Pancreas (tissue), 10 donors: ENCODE measurements at regions not wholly inside any gene's neighbourhood (a gene's known extent, or its start where the extent isn't known, plus 50 kb on each side); places are given as distances from the start of the nearest gene placed in this dataset.

Source experiments
- ATAC-seq, 4 donors: fragments of 200-7000 bp; cut with Tn5 transposase; one replicate each; pipeline versions ENCODE4 v1.8.0 to v1.9.1; 2020; ENCODE audit warnings: mild to moderate bottlenecking in 4 of 4, moderate library complexity in 4 of 4
- DNase-seq, 6 donors: peaks; one replicate each; pipeline ENCODE4 v3.0.0-alpha.2; 2020
- FAIRE-seq: peaks from 2 replicates; lab custom pipeline; 2012; peaks lifted over from hg19 to GRCh38; lab: Jason Lieb, UNC
- H3K27ac ChIP-seq, 4 donors: fragments of 200-600 bp; sonication (generic); 1 replicate in 3 of 4; 2 replicates in 1 of 4; pipeline versions ENCODE4 v1.5.0 to v1.8.0; 2020
- H3K27me3 ChIP-seq, 4 donors: fragments of 200-600 bp; one replicate each; pipeline ENCODE4 v1.8.0; 2021
- H3K36me3 ChIP-seq, 3 donors: fragments of 200-600 bp; sonication (generic) in 1 of 3; one replicate each; pipeline versions ENCODE4 v1.5.0 to v1.8.0; 2020 to 2021
- H3K4me1 ChIP-seq, 3 donors: fragments of 200-600 bp; one replicate each; pipeline ENCODE4 v1.8.0; 2021
- H3K4me3 ChIP-seq, 4 donors: fragments of 200-600 bp; sonication (generic) in 2 of 4; one replicate each; pipeline versions ENCODE4 v1.5.0 to v1.8.0; 2020 to 2021
- H3K9me3 ChIP-seq, 4 donors: fragments of 200-600 bp; one replicate each; pipeline ENCODE4 v1.8.0; 2021
- WGBS, 2 donors: extraction: QIAGEN DNeasy Blood & Tissue Kit; methylation state at CpG; one replicate each; pipeline ENCODE4 v1.1.7; 2013; 5-methylcytosine and 5-hydroxymethylcytosine counted together
- intact Hi-C, 3 donors: fragments of 100-400 bp; cut with DNase I; formaldehyde crosslinking; loops; one replicate each; pipeline versions ENCODE4 v1.11.1 to v1.14.2; 2022
- TF ChIP-seq, protein P1 (sequence below), 4 donors: fragments of 200-600 bp; sonication (generic) in 3 of 4; IDR thresholded peaks; one replicate each; pipeline versions ENCODE4 v1.5.0 to v1.8.0; 2021; ENCODE audit warnings: antibody characterized with exemption in 4 of 4
- donor health status: healthy with polysubstance abuse.
- donor health status: DM: no; HTN: no; CAD: no; lungs with moderate emphysema.
- donor health status: DM: no; HTN: no; CAD: no.
- donor health status: control.
- donor health status: control.
- donor health status: Bipolar disorder and iron deficiency.
- donor health status: DM: yes; HTN: yes; CAD: no.
- donor health status: DM: no; HTN: no; CAD: no.
- donor health status: DM: no; HTN: no; CAD: no.
- donor health status: DM: yes; HTN: yes; CAD: no.

- ATAC-seq (no peak), DNase-seq (no peak), FAIRE-seq (no peak)
- Histone ChIP-seq H3K4me1 (no peaks in the 10 kb centered on the region), H3K9me3 (no peaks in the 10 kb centered on the region), H3K27me3 (no peaks in the 10 kb centered on the region), H3K27ac (no peak overlapping the region), H3K4me3 (no peak overlapping the region), H3K36me3 (no peaks in the 10 kb centered on the region)
- WGBS, 2 donors = 19 to 28% methylated on average over 5 of the region's 5 CpGs
- TF ChIP-seq, protein P1, sequence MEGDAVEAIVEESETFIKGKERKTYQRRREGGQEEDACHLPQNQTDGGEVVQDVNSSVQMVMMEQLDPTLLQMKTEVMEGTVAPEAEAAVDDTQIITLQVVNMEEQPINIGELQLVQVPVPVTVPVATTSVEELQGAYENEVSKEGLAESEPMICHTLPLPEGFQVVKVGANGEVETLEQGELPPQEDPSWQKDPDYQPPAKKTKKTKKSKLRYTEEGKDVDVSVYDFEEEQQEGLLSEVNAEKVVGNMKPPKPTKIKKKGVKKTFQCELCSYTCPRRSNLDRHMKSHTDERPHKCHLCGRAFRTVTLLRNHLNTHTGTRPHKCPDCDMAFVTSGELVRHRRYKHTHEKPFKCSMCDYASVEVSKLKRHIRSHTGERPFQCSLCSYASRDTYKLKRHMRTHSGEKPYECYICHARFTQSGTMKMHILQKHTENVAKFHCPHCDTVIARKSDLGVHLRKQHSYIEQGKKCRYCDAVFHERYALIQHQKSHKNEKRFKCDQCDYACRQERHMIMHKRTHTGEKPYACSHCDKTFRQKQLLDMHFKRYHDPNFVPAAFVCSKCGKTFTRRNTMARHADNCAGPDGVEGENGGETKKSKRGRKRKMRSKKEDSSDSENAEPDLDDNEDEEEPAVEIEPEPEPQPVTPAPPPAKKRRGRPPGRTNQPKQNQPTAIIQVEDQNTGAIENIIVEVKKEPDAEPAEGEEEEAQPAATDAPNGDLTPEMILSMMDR (IDR thresholded peaks at IDR 0.05) = no peak
- intact Hi-C loops = no loop called here
Measured at GRCh38 chr10:117782276-117782675, 239.7 kb downstream of the EMX2 start.

- Histone ChIP-seq H3K9me3 (no peaks in the 10 kb centered on the region), H3K27me3 (no peaks in the 10 kb centered on the region), H3K36me3 (no peaks in the 10 kb centered on the region), H3K27ac (no peak overlapping the region), H3K4me1 (no peaks in the 10 kb centered on the region), H3K4me3 (no peak overlapping the region)
- FAIRE-seq (no peak), ATAC-seq (no peak), DNase-seq (no peak)
- WGBS, 2 donors = 86 to 91% methylated on average over 14 of the region's 14 CpGs
- TF ChIP-seq, protein P1 (IDR thresholded peaks at IDR 0.05) = no peak
- intact Hi-C loops = no loop called here
Measured at GRCh38 chr10:117783698-117784395, 241.3 kb downstream of the EMX2 start.

GRCh38 chr10:117784776-117785175 lies 242.2 kb downstream of the EMX2 start:
- TF ChIP-seq, protein P1 (IDR thresholded peaks at IDR 0.05) = no peak
- Histone ChIP-seq H3K27ac (no peak overlapping the region), H3K4me1 (no peaks in the 10 kb centered on the region), H3K36me3 (no peaks in the 10 kb centered on the region), H3K27me3 (no peaks in the 10 kb centered on the region), H3K4me3 (no peak overlapping the region), H3K9me3 (no peaks in the 10 kb centered on the region)
- ATAC-seq = no peak
- DNase-seq = no peak
- FAIRE-seq = no peak
- WGBS, 2 donors = 86 to 91% methylated on average over 3 of the region's 3 CpGs
- intact Hi-C loops = no loop called here

GRCh38 chr10:117788911-117789310 lies 246.4 kb downstream of the EMX2 start:
- no peaks in the 10 kb centered on the region for H3K36me3 ChIP-seq
- no peaks in the 10 kb centered on the region for H3K9me3 ChIP-seq
- 85 to 94% methylated on average over 3 of the region's 3 CpGs for WGBS, 2 donors
- no peaks in the 10 kb centered on the region for H3K27me3 ChIP-seq
- intact Hi-C loops = no loop called here
- no peak for ATAC-seq
- no peak overlapping the region for H3K27ac ChIP-seq
- no peak for FAIRE-seq
- no peak overlapping the region for H3K4me3 ChIP-seq
- TF ChIP-seq, protein P1 (IDR thresholded peaks at IDR 0.05) = no peak
- H3K4me1 ChIP-seq = no peaks in the 10 kb centered on the region
- DNase-seq = no peak

DNA sequence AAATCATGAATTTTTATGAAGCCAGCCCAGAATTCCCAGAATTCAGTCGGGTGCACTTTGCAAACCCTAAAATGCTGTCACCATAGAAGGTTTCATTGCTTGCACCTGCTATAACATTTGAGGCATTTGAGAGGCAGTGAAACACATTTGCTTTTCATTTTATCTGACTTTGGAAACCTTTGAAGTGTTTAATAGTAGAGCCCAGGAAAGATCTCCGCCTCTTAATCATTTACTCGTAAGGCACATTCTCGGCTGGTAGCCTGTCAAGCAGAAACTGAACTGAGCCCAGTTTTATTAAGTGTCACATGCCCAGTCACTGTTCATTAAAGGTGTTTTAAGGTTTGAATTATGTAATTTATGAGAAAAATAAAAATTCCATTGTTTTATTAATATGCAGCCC lies 247.6 kb downstream of the EMX2 start:
- Histone ChIP-seq H3K36me3 (no peaks in the 10 kb centered on the region), H3K4me1 (no peaks in the 10 kb centered on the region), H3K27ac (no peak overlapping the region), H3K9me3 (no peaks in the 10 kb centered on the region), H3K4me3 (no peak overlapping the region), H3K27me3 (no peaks in the 10 kb centered on the region)
- DNase-seq (no peak), ATAC-seq (no peak), FAIRE-seq (no peak)
- 52 to 55% methylated on average over 4 of the region's 4 CpGs for WGBS, 2 donors
- TF ChIP-seq, protein P1 (IDR thresholded peaks at IDR 0.05) = no peak
- intact Hi-C loops = no loop called here
